ENCODE measurements at regions not wholly inside any gene's neighbourhood (a gene's known extent, or its start where the extent isn't known, plus 50 kb on each side); places are given as distances from the start of the nearest gene placed in this dataset.

DNA sequence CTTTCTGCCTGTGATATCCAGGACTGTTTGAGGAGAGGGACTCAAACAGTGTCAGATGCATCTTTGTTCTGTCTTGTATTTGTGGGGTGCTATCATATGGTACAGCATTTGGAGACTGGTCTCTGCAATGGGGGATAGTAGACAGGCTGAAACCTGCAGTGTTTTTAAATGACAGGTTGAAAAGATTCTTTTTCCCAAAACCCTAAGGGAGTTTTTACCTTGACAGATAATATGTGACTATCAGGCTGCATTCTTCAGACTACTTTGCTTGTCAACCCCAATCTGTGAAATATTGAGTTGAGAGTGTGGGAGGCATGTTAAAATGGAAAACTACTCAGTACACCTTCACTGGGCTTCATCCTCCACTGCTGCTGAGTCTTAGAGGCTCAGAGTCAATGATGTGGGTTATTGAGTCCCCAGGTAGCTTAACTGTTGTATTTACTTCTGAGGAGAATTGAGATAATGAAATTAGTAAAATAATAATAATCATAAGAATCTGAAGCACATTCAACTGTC, 274.9 kb downstream of the GASK1B start:
- TF ChIP-seq POLR2A (IDR thresholded peaks at IDR 0.05), result no peak
- TF ChIP-seq, protein P1, sequence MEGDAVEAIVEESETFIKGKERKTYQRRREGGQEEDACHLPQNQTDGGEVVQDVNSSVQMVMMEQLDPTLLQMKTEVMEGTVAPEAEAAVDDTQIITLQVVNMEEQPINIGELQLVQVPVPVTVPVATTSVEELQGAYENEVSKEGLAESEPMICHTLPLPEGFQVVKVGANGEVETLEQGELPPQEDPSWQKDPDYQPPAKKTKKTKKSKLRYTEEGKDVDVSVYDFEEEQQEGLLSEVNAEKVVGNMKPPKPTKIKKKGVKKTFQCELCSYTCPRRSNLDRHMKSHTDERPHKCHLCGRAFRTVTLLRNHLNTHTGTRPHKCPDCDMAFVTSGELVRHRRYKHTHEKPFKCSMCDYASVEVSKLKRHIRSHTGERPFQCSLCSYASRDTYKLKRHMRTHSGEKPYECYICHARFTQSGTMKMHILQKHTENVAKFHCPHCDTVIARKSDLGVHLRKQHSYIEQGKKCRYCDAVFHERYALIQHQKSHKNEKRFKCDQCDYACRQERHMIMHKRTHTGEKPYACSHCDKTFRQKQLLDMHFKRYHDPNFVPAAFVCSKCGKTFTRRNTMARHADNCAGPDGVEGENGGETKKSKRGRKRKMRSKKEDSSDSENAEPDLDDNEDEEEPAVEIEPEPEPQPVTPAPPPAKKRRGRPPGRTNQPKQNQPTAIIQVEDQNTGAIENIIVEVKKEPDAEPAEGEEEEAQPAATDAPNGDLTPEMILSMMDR (IDR thresholded peaks at IDR 0.05), result no peak
